IPS-18a (cell line): ENCODE measurements at regions not wholly inside any gene's neighbourhood (a gene's known extent, or its start where the extent isn't known, plus 50 kb on each side); places are given as distances from the start of the nearest gene placed in this dataset.

ENCODE experiments used
- H3K27ac ChIP-seq: one replicate; pipeline ENCODE4 v1.5.1; 2013; ENCODE audit warnings: low read length
- H3K27me3 ChIP-seq: one replicate; pipeline ENCODE4 v1.6.1; 2013; ENCODE audit warnings: mild to moderate bottlenecking, low read length; ENCODE audit not compliant: control insufficient read depth, insufficient read depth
- H3K36me3 ChIP-seq: one replicate; pipeline ENCODE4 v1.6.1; 2013; ENCODE audit warnings: low read depth, low read length; ENCODE audit not compliant: control insufficient read depth
- H3K4me1 ChIP-seq: one replicate; pipeline ENCODE4 v1.6.1; 2013; ENCODE audit warnings: low read depth, low read length; ENCODE audit not compliant: control insufficient read depth
- H3K4me3 ChIP-seq: one replicate; pipeline ENCODE4 v1.5.1; 2013; ENCODE audit warnings: low read length
- H3K9ac ChIP-seq: one replicate; pipeline ENCODE4 v1.6.1; 2013; ENCODE audit warnings: mild to moderate bottlenecking, low read length, moderate library complexity
- H3K9me3 ChIP-seq: one replicate; pipeline ENCODE4 v1.6.1; 2013; ENCODE audit warnings: low read depth, low read length; ENCODE audit not compliant: control insufficient read depth

DNA sequence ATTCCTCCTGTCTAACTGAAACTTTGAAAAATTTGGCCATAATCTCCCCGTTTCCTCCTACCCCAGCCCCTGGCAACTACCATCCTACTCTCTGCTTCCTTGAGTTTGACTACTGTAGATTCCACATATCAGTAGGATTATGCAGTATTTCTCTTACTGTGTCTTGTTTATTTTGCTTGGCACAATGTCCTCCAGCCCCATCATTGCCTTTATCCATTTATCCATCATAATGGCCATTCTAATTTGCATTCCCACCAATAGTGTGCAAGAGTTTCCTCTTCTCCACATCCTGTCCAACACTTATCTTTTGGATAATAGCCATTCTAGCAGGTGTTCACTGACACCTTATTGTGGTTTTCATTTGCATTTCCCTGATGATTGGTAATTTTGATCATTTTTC is 202.3 kb downstream of the THBS2 start:
- no peaks in the 10 kb centered on the region for H3K36me3 ChIP-seq
- H3K4me3 ChIP-seq, result no peak overlapping the region
- no peaks in the 10 kb centered on the region for H3K27me3 ChIP-seq
- no peaks in the 10 kb centered on the region for H3K4me1 ChIP-seq
- H3K27ac ChIP-seq, result no peak overlapping the region
- no peak overlapping the region for H3K9ac ChIP-seq
- H3K9me3 ChIP-seq, result peaks cover 7% of the 10 kb centered on the region

GRCh38 chr6:169048865-169049205 is 204.8 kb downstream of the THBS2 start:
- Histone ChIP-seq H3K9me3 (no peaks in the 10 kb centered on the region), H3K27ac (no peak overlapping the region), H3K27me3 (no peaks in the 10 kb centered on the region), H3K9ac (no peak overlapping the region), H3K4me1 (no peaks in the 10 kb centered on the region), H3K4me3 (no peak overlapping the region), H3K36me3 (no peaks in the 10 kb centered on the region)

GRCh38 chr6:169048185-169048864 is 205.3 kb downstream of the THBS2 start:
- Histone ChIP-seq H3K27me3 (no peaks in the 10 kb centered on the region), H3K9ac (no peak overlapping the region), H3K4me3 (no peak overlapping the region), H3K9me3 (no peaks in the 10 kb centered on the region), H3K27ac (no peak overlapping the region), H3K36me3 (no peaks in the 10 kb centered on the region), H3K4me1 (no peaks in the 10 kb centered on the region)

GRCh38 chr6:169047345-169047744 is 206.3 kb downstream of the THBS2 start:
- Histone ChIP-seq H3K4me1 (no peaks in the 10 kb centered on the region), H3K27me3 (no peaks in the 10 kb centered on the region), H3K4me3 (no peak overlapping the region), H3K36me3 (no peaks in the 10 kb centered on the region), H3K9me3 (no peaks in the 10 kb centered on the region), H3K27ac (no peak overlapping the region), H3K9ac (no peak overlapping the region)

- Histone ChIP-seq H3K27ac (no peak overlapping the region), H3K36me3 (no peaks in the 10 kb centered on the region), H3K27me3 (no peaks in the 10 kb centered on the region), H3K9me3 (no peaks in the 10 kb centered on the region), H3K4me1 (no peaks in the 10 kb centered on the region), H3K9ac (no peak overlapping the region), H3K4me3 (no peak overlapping the region)
These were observed 207.0 kb downstream of the THBS2 start for GRCh38 chr6:169046483-169047192.

DNA sequence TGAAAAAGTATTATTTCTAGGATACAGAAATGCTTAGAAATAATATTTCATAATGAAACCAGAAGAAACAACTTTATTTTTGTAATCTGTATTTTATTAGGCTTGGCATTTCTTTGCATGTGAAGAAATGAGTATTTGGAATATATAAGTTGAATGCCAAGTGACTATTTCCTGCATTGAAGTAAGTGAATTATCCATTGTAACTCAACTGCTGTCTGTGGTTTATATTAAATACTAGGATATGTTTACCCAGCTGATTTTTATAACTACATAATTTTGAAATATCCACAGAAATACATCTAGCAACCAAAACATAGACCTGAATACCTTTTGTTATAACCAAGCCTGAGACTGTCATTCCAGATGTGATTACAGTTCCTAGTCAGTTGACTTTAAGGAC is 207.6 kb downstream of the THBS2 start:
- Histone ChIP-seq H3K9ac (no peak overlapping the region), H3K4me1 (no peaks in the 10 kb centered on the region), H3K27me3 (no peaks in the 10 kb centered on the region), H3K27ac (no peak overlapping the region), H3K9me3 (no peaks in the 10 kb centered on the region), H3K36me3 (no peaks in the 10 kb centered on the region), H3K4me3 (no peak overlapping the region)

DNA sequence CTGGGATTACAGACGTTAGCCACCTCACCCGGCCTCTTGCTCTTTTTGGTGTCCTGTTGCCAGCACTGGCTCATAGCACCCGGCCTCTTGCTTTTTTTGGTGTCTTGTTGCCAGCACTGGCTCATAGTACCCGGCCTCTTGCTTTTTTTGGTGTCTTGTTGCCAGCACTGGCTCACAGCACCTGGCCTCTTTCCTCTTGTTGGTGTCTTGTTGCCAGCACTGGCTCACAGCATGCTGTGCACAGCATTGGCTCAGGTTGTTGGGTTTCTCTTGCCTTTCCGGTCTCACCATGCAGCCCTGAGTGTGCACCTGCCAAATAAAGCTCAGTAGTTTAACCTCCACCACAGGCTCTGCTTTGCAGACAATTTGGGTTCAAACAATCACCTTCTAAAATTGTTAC is 208.2 kb downstream of the THBS2 start:
- H3K27ac ChIP-seq, result no peak overlapping the region
- H3K36me3 ChIP-seq, result no peaks in the 10 kb centered on the region
- H3K9me3 ChIP-seq, result no peaks in the 10 kb centered on the region
- no peak overlapping the region for H3K9ac ChIP-seq
- no peak overlapping the region for H3K4me3 ChIP-seq
- no peaks in the 10 kb centered on the region for H3K4me1 ChIP-seq
- no peaks in the 10 kb centered on the region for H3K27me3 ChIP-seq

GRCh38 chr6:169044381-169045230 is 209.0 kb downstream of the THBS2 start:
- Histone ChIP-seq H3K4me1 (no peaks in the 10 kb centered on the region), H3K9me3 (no peaks in the 10 kb centered on the region), H3K4me3 (no peak overlapping the region), H3K27ac (no peak overlapping the region), H3K36me3 (no peaks in the 10 kb centered on the region), H3K27me3 (no peaks in the 10 kb centered on the region), H3K9ac (no peak overlapping the region)

DNA sequence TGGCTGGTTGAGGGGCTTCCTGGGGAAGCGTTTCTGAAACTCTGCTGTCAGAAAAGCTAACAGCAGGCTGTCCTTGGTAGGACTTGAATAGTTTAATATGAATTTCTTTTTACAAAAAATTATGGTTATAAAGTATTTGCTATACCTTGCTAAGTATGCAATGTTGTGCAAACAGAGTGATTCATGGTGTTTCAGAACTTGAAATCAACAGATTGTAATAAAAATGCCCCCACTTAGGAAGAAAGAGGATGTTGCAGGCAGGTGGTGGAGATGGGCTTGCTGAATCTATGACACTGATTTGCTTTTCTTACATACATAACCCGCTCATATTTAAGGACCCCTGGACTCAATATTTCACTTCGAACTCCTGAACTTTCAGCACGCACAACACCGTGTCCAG is 211.6 kb downstream of the THBS2 start:
- Histone ChIP-seq H3K27ac (no peak overlapping the region), H3K4me3 (no peak overlapping the region), H3K27me3 (no peaks in the 10 kb centered on the region), H3K36me3 (no peaks in the 10 kb centered on the region), H3K9me3 (no peaks in the 10 kb centered on the region), H3K9ac (no peak overlapping the region), H3K4me1 (no peaks in the 10 kb centered on the region)

- Histone ChIP-seq H3K9ac (no peak overlapping the region), H3K27ac (no peak overlapping the region), H3K4me3 (no peak overlapping the region), H3K9me3 (no peaks in the 10 kb centered on the region), H3K36me3 (no peaks in the 10 kb centered on the region), H3K27me3 (no peaks in the 10 kb centered on the region), H3K4me1 (no peaks in the 10 kb centered on the region)
These were observed 212.6 kb downstream of the THBS2 start for GRCh38 chr6:169041078-169041477.

- no peak overlapping the region for H3K9ac ChIP-seq
- H3K9me3 ChIP-seq, result no peaks in the 10 kb centered on the region
- no peaks in the 10 kb centered on the region for H3K27me3 ChIP-seq
- H3K4me1 ChIP-seq, result no peaks in the 10 kb centered on the region
- no peak overlapping the region for H3K27ac ChIP-seq
- H3K4me3 ChIP-seq, result no peak overlapping the region
- no peaks in the 10 kb centered on the region for H3K36me3 ChIP-seq
These were observed 215.0 kb downstream of the THBS2 start for GRCh38 chr6:169038691-169039090.
